T1000 (cell line): ENCODE measurements at regions not wholly inside any gene's neighbourhood (a gene's known extent, or its start where the extent isn't known, plus 50 kb on each side); places are given as distances from the start of the nearest gene placed in this dataset.
"Not testable (repeated sequence)": the region's sequence is repeated elsewhere in the genome, so short reads cannot be mapped to it uniquely, and the experiment has no call there.

Source experiments
- DNase-seq: peaks from one replicate; lab custom pipeline; 2025; ENCODE audit warnings: mixed read lengths; lab: John Stamatoyannopoulos, UW

GRCh38 chr14:105709281-105710118 lies 183.1 kb downstream of the TMEM121 start:
- DNase-seq = no peak

DNA sequence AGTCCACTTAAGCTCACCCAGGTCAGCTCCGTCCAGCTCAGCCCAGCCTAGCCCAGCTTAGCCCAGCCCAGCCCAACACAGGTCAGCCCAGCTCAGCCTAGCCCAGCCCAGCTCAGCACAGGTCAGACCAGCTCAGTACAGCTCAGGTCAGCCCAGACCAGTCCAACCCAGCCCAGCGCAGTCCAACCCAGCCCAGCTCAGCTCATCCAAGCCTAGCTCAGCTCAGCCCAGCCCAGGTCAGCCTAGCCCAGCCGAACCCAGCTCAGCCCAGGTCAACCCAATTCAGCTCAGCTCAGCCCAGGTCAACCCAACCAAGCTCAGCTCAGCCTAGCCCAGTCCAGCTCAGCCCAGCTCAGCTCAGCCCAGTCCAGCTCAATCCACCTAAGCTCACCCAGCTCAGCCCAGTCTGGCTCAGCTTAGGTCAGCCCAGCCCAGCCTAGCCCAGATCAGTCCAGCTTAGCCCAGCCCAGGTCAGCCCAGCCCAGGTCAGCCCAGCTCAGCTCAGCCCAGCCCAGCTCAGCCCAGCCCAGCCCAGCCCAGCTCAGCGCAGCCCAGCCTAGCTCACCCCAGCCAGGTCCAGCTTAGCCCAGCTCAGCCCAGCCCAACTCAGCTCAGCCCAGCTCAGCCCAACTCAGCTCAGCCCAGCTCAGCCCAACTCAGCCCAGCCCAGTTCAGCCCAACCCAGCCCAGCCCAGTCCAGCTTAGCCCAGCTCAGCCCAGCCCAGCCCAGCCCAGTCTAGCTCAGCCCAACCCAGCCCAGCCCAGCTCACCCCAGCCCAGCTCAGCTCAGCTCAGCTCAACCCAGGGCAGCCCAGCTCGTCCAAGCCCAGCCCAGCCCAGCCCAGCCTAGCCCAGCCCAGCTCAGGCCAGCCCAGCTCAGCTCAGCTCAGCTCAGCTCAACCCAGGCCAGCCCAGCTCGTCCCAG lies 184.0 kb downstream of the TMEM121 start:
- no peak for DNase-seq

GRCh38 chr14:105711044-105711620 lies 184.7 kb downstream of the TMEM121 start:
- DNase-seq = no peak

GRCh38 chr14:105711841-105712460 lies 185.6 kb downstream of the TMEM121 start:
- no peak for DNase-seq

DNA sequence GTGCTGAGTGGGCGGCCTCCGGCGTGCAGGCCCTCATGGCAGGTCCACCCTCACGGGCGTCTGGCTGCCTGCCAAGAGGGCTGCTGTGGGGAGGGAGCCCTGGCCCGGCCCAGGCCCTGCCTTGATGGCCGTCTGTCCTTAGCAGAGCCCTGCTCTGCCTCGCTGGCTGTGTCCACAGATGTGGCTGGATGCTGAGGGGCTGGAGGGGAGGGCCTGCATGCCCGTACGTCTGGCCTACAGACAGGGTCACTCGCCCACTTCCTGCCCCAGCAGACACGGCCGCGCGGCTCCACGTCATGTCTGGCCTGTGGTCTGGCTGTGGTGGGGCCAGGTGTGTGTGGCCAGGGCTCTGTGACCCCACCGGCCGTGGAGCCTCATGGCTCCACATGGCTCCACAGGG lies 186.3 kb downstream of the TMEM121 start:
- DNase-seq = not testable (repeated sequence)

DNA sequence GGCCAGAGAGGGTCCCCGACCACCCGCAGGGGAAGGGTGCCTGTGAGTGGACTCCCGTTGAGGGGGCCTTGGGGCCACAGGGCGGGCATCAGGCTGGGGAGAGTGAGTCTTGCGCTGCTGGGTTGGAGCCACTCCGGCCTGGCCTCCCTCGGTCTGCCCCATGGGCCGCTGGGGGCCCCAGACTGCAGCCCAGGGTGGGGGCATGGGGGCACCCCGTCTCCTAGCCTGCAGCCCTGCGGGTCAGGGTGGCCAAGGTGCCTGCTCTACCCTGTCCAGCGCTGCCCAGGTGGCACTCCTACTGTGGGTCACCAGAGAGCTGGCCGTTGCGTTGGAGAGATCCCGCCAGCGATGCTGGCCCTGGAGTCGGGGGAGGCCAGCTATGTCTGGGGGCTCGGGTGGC lies 186.8 kb downstream of the TMEM121 start:
- DNase-seq = not testable (repeated sequence)

- not testable (repeated sequence) for DNase-seq
Measured at GRCh38 chr14:105713836-105714235, 187.5 kb downstream of the TMEM121 start.

DNA sequence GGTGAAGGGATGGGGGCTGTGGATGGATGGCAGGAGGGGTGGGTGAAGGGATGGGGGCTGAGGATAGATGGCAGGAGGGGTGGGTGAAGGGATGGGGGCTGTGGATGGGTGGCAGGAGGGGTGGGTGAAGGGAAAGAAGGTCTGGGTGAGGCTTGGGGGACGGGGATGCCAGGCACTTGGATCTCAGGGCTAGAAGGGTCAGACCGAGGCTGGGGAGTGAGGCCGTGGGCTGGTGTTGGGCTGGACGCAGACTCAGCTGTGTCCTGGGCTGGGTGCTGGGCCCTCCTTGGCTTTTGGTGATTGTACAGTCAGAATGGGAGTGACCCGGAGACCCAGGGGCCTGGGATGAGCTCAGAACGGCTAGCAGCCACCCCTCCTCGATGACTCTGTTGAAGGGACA lies 192.4 kb downstream of the TMEM121 start:
- not testable (repeated sequence) for DNase-seq

DNA sequence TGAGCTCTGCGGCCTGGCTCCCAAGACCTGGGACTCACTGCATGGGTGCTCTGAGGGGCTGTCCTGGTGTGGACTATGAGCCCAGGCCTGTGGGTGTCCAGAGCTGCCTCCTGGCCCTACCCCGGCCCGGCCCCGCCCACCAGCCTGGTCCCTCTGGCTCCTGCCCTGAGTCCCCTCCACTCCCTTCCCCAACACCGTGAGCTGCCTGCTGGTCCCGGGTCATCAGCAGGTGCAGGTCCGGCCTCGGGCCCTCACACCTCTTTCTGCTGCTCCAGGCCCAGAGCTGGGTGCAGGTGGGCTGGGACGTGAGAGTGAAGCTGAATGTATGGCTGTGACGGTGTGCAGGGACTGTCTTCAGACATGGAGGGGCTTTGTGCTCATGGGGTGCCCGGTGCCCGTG lies 193.7 kb downstream of the TMEM121 start:
- not testable (repeated sequence) for DNase-seq

- not testable (repeated sequence) for DNase-seq
Measured at GRCh38 chr14:105720852-105721601, 194.6 kb downstream of the TMEM121 start.

DNA sequence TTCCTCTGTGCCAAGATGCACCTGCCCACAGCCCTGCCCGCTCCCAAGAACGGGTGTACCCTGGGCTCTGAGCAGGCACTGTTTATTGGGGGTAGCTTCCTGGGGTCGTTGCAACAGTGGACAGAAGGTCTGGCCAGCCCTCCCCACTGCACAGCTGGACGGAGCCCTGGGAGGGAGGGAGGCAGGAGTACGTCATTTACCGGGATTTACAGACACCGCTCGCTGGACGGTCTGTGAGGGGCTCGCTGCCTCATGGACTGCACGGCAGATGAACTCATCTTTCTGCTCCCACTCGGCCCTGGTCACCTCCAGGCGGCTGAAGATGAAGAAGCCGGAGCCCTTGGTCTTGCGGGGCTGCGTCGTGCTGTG lies 195.2 kb downstream of the TMEM121 start:
- not testable (repeated sequence) for DNase-seq

DNA sequence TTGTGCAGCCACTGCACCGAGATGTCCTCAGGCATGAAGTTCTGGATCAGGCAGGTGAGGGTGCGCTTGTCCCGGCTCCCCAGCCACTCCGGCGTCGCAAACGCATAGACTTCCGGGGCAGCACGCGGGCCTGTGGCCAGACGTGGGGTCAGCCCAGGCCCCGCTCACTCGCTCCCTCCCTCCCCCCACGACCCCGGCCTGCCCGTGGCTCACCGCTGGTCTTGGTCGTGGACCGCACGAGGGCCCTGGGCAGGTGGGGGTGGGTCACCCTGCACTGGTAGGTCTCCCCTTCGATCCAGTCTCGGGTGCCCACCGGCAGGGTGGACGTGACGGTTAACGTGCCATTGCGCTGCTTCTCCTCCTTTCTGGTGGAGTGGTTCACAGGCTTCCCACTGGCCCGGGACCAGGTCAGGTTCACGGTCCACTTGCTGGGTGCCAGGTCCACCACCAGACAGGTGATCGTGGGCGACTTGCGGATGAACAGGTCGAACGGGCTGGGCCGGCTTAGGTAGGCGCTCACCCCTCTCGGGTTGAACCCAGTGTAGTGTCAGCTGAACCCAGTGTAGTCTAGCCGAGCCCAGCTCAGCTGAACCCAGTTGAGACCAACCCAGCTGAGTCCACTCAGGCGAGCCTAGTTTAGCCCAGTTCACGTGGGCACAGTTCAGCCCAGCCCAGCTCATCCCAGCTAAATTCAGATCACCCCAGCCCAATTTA lies 195.8 kb downstream of the TMEM121 start:
- not testable (repeated sequence) for DNase-seq

GRCh38 chr14:105723271-105723670 lies 196.9 kb downstream of the TMEM121 start:
- not testable (repeated sequence) for DNase-seq

DNA sequence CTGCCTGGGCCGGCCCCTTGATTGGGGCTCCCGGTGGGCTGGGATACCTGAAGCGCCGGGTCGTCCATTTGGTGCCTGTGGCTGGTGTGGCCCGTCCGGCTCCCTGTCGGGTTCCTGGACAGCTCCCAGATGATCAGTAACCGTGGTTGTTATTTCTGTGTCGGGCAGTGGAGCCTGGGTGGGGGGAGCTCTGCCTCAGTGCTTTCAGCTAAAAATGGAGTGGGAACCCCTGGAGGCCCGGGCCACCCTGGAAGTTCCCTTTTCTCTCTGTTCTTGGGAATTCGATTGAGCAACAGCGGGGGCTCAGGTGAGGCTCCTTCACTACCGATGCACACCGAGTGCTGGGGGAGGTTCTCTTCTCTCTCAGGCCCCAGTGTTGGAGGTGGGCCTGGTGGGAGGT lies 197.4 kb downstream of the TMEM121 start:
- DNase-seq = not testable (repeated sequence)

GRCh38 chr14:105729825-105730368 lies 203.5 kb downstream of the TMEM121 start:
- DNase-seq = not testable (repeated sequence)

GRCh38 chr14:105730731-105731130 lies 204.3 kb downstream of the TMEM121 start:
- not testable (repeated sequence) for DNase-seq

GRCh38 chr14:105731221-105731985 lies 205.0 kb downstream of the TMEM121 start:
- not testable (repeated sequence) for DNase-seq

DNA sequence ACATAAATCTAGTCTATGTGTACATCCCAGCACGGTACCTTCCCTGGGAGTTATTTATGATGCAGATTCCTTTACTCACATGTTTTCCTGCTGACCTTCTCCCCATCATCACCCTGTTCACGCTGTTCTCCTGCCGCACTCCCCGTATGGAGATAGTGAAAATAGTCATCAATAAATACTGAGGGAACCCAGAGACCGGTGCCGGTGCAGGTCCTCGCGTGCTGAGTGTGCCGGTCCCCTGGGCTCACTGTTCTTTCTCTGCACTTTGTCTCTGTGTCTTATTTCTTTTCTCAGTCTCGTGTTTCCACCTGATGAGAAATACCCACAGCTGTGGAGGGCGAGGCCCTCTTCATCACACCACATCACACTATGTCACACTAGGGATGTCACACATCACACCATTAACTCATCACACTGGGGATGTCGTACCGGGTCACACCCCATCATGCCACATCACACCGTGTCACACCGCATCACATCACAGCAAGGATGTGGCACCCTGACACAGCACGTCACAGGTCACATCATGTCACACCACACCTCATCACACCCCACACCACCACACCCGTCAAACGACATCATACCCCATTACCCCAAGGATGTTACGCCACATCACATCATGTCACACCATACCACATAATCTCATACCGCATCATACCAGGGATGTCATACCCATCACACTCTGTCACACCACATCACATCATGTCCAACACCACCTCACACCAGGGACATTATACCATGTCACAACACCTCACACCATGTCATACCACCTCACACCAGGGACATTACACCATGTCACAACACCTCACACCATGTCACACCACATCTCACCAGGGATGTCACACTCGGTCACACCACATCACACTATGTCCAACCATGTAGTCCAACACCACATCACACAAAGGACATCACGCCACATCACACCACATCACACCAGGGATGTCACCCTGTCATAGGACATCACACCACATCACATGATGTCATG lies 207.0 kb downstream of the TMEM121 start:
- DNase-seq = no peak
